Activated CD4-positive, alpha-beta T cell treated with anti-CD3 and anti-CD28 coated beads for 4 hours (primary cell): ENCODE measurements at regions not wholly inside any gene's neighbourhood (a gene's known extent, or its start where the extent isn't known, plus 50 kb on each side); places are given as distances from the start of the nearest gene placed in this dataset.
"Not testable (repeated sequence)": the region's sequence is repeated elsewhere in the genome, so short reads cannot be mapped to it uniquely, and the experiment has no call there.

Experiments
- DNase-seq, 2 donors: peaks; one replicate each; pipeline ENCODE4 v3.0.0-alpha.2; 2020

GRCh38 chr7:115338016-115338415, 416.1 kb downstream of the MDFIC start:
- DNase-seq = no peak

GRCh38 chr7:115332691-115333090, 410.8 kb downstream of the MDFIC start:
- no peak for DNase-seq

GRCh38 chr7:115329006-115329405, 407.1 kb downstream of the MDFIC start:
- DNase-seq = no peak

GRCh38 chr7:115328018-115328417, 406.1 kb downstream of the MDFIC start:
- no peak for DNase-seq

- no peak for DNase-seq
Observed at GRCh38 chr7:115327326-115327725, 405.4 kb downstream of the MDFIC start.

- no peak for DNase-seq
Observed at GRCh38 chr7:115319541-115319940, 397.6 kb downstream of the MDFIC start.

- not testable (repeated sequence) for DNase-seq
Observed at GRCh38 chr7:115310316-115310715, 388.4 kb downstream of the MDFIC start.

GRCh38 chr7:115306586-115306985, 384.7 kb downstream of the MDFIC start:
- DNase-seq = no peak

- DNase-seq = no peak
Observed at GRCh38 chr7:115300231-115300870, 378.5 kb downstream of the MDFIC start.

GRCh38 chr7:115299397-115300037, 377.6 kb downstream of the MDFIC start:
- DNase-seq = no peak

GRCh38 chr7:115297656-115298055, 375.8 kb downstream of the MDFIC start:
- no peak for DNase-seq

GRCh38 chr7:115293628-115294240, 371.8 kb downstream of the MDFIC start:
- no peak for DNase-seq

- no peak for DNase-seq
Observed at GRCh38 chr7:115292381-115292780, 370.5 kb downstream of the MDFIC start.

- no peak for DNase-seq
Observed at GRCh38 chr7:115289971-115290370, 368.1 kb downstream of the MDFIC start.

GRCh38 chr7:115276791-115277190, 354.9 kb downstream of the MDFIC start:
- DNase-seq = no peak

GRCh38 chr7:115273855-115274254, 352.0 kb downstream of the MDFIC start:
- not testable (repeated sequence) for DNase-seq

GRCh38 chr7:115273139-115273772, 351.4 kb downstream of the MDFIC start:
- DNase-seq = no peak

GRCh38 chr7:115271332-115272235, 349.7 kb downstream of the MDFIC start:
- no peak for DNase-seq

- DNase-seq = no peak
Observed at GRCh38 chr7:115269486-115269885, 347.6 kb downstream of the MDFIC start.

- no peak for DNase-seq
Observed at GRCh38 chr7:115267503-115267902, 345.6 kb downstream of the MDFIC start.

GRCh38 chr7:115260381-115260780, 338.5 kb downstream of the MDFIC start:
- no peak for DNase-seq

- DNase-seq = no peak
Observed at GRCh38 chr7:115252461-115252860, 330.6 kb downstream of the MDFIC start.

GRCh38 chr7:115249080-115249479, 327.2 kb downstream of the MDFIC start:
- no peak for DNase-seq
